ENCODE measurements at regions not wholly inside any gene's neighbourhood (a gene's known extent, or its start where the extent isn't known, plus 50 kb on each side); places are given as distances from the start of the nearest gene placed in this dataset.

DNA sequence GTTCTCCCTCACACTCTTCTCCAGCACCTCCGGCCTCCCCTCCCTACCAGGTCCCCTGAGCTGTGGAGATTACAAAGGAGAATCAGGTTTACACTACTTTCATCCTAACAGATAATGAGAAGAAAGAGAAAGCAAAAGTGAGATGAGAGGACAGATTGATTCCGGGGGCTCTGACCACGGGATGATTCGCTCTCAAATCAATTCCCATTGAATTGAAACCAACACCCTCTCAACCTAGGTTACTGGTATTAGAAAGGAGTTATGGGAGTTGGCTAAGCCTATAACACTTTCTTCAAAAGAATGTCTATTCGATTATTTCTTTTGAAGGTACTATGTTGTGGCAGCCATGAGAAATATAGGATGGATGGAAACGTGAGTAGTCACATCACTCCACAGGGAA is 386.2 kb upstream of the TNP1 start:
- no peak overlapping the region for H3K4me3 ChIP-seq (ENCODE audit: low read depth, low read length)
- CTCF ChIA-PET, result no interaction called here
- H3K36me3 ChIP-seq (ENCODE audit: control insufficient read depth, insufficient read depth, low read length), result no peaks in the 10 kb centered on the region
- TF ChIP-seq, protein P1, sequence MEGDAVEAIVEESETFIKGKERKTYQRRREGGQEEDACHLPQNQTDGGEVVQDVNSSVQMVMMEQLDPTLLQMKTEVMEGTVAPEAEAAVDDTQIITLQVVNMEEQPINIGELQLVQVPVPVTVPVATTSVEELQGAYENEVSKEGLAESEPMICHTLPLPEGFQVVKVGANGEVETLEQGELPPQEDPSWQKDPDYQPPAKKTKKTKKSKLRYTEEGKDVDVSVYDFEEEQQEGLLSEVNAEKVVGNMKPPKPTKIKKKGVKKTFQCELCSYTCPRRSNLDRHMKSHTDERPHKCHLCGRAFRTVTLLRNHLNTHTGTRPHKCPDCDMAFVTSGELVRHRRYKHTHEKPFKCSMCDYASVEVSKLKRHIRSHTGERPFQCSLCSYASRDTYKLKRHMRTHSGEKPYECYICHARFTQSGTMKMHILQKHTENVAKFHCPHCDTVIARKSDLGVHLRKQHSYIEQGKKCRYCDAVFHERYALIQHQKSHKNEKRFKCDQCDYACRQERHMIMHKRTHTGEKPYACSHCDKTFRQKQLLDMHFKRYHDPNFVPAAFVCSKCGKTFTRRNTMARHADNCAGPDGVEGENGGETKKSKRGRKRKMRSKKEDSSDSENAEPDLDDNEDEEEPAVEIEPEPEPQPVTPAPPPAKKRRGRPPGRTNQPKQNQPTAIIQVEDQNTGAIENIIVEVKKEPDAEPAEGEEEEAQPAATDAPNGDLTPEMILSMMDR (IDR thresholded peaks at IDR 0.05; ENCODE audit: insufficient read depth, low read depth, low read length), result no peak
- DNase-seq (ENCODE audit: low read depth), result no peak
- no peaks in the 10 kb centered on the region for H3K27me3 ChIP-seq (ENCODE audit: control insufficient read depth, insufficient read depth, low read length)
- POLR2A ChIA-PET, result no interaction called here

DNA sequence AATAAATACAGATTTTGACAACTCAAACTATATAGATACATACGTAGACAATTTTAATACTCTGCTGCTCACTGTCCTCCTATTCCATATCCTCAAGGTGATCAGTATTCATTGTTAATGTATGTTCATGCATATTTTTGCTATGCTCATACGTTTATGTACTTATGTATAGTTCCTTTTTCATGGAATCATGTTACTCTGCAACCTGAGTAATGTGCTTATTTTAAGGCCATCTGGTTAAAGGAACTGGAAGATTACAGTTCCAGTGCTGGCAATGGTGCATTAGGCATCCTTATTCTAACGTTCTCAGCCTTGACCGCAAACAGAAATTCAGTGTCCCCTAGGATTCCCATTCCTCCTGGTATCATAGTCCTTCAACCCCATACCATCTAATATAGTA is 385.0 kb upstream of the TNP1 start:
- TF ChIP-seq, protein P1 (IDR thresholded peaks at IDR 0.05; ENCODE audit: insufficient read depth, low read depth, low read length), result no peak
- POLR2A ChIA-PET, result no interaction called here
- DNase-seq (ENCODE audit: low read depth), result no peak
- no peaks in the 10 kb centered on the region for H3K36me3 ChIP-seq (ENCODE audit: control insufficient read depth, insufficient read depth, low read length)
- no peaks in the 10 kb centered on the region for H3K27me3 ChIP-seq (ENCODE audit: control insufficient read depth, insufficient read depth, low read length)
- CTCF ChIA-PET, result no interaction called here
- H3K4me3 ChIP-seq (ENCODE audit: low read depth, low read length), result no peak overlapping the region

DNA sequence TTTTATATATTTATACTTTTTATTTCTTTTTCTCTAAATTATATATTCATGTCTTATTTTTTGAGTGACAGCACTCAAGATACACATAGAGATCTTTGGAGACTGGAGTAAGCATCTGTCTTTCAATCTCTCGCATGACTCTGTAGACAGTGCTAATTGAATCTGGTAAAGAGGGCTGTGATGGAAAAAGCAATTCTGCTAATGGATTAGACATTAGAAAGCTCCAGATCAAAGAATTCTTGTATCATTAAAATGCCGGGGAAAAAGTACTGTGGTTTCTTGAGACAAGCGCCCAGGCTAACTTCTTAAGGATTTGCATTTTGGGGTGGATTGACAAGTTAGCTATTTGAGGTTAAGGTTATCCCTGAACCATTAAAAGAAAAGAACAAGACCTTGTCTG is 383.1 kb upstream of the TNP1 start:
- no peak overlapping the region for H3K4me3 ChIP-seq (ENCODE audit: low read depth, low read length)
- DNase-seq (ENCODE audit: low read depth), result no peak
- no peaks in the 10 kb centered on the region for H3K36me3 ChIP-seq (ENCODE audit: control insufficient read depth, insufficient read depth, low read length)
- TF ChIP-seq, protein P1 (IDR thresholded peaks at IDR 0.05; ENCODE audit: insufficient read depth, low read depth, low read length), result no peak
- ChIA-PET POLR2A (no interaction called here), CTCF (interaction anchor here (0.7 to 1.2 kb wide), 2 partner anchors 11 to 20 kb away, joined by 3 read pairs; no protein-coding TSS in a partner anchor)
- no peaks in the 10 kb centered on the region for H3K27me3 ChIP-seq (ENCODE audit: control insufficient read depth, insufficient read depth, low read length)

DNA sequence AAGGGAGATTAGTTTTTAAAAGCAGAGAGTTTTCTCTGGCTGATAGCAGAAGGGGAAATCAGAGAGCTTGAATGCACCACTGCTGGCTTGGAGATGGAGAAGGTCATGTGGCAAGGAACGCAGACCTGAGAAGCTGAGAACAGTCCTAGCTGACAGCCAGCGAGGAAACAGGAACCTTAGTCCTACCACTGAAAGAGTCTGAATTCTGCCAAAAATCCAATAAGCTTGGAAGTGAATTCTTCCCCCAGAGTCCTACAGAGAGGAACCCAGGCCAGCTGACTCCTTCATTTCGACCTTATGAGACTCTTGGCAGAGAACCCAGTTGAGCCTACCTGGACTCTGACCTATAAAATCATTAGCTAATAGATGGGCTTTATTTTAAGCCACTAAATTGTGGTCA is 371.9 kb upstream of the TNP1 start:
- Histone ChIP-seq H3K4me3 (ENCODE audit: low read depth, low read length) (no peak overlapping the region), H3K36me3 (ENCODE audit: control insufficient read depth, insufficient read depth, low read length) (no peaks in the 10 kb centered on the region), H3K27me3 (ENCODE audit: control insufficient read depth, insufficient read depth, low read length) (no peaks in the 10 kb centered on the region)
- TF ChIP-seq, protein P1 (IDR thresholded peaks at IDR 0.05; ENCODE audit: insufficient read depth, low read depth, low read length), result no peak
- CTCF ChIA-PET, result interaction anchor here (1.1 to 1.5 kb wide), 3 partner anchors 43 to 533 kb away, joined by 3 to 4 read pairs (median 3); no protein-coding TSS in a partner anchor
- POLR2A ChIA-PET, result interaction anchor here (0.6 to 0.9 kb wide), 2 partner anchors 536 to 895 kb away, joined by 5 to 11 read pairs; partner anchors contain the start of gene IGFBP5
- no peak for DNase-seq (ENCODE audit: low read depth)

DNA sequence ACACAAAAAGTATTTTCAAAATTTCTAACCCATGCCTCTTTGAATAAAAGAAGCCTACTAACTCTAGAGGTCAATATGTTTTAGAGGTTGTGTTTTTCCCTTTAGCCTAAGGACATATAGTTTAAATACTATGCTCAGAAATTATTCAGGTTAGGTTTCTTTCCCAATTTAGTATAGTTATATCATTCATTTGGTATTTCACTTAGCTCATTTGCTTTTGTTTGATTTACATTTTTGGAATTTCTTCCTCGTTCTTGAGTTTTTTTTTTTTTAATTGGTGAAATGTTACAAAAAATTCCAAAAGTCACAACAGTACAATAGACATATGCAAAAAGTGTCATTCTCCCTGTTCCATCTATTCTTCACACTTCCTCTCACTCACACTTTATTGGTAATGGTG is 371.3 kb upstream of the TNP1 start:
- ChIA-PET CTCF (interaction anchor here (0.8 to 1.4 kb wide), 3 partner anchors 44 to 533 kb away, joined by 3 read pairs; no protein-coding TSS in a partner anchor), POLR2A (interaction anchor here (0.6 to 0.9 kb wide), 8 partner anchors 13 to 894 kb away, joined by 3 to 11 read pairs (median 3); partner anchors contain the start of gene IGFBP5)
- no peak for DNase-seq (ENCODE audit: low read depth)

More for the DNA sequence above, 371.3 kb upstream of the TNP1 start:
- TF ChIP-seq, protein P1 (IDR thresholded peaks at IDR 0.05; ENCODE audit: insufficient read depth, low read depth, low read length), result no peak
- Histone ChIP-seq H3K27me3 (ENCODE audit: control insufficient read depth, insufficient read depth, low read length) (no peaks in the 10 kb centered on the region), H3K4me3 (ENCODE audit: low read depth, low read length) (no peak overlapping the region), H3K36me3 (ENCODE audit: control insufficient read depth, insufficient read depth, low read length) (no peaks in the 10 kb centered on the region)

All from BJ (cell line).